LNCAP (cell line): ENCODE measurements at regions not wholly inside any gene's neighbourhood (a gene's known extent, or its start where the extent isn't known, plus 50 kb on each side); places are given as distances from the start of the nearest gene placed in this dataset.

Source experiments
- CTCF ChIP-seq: fragments of 450-650 bp; IDR thresholded peaks from 2 replicates; pipeline ENCODE4 v1.5.1; 2017; ENCODE audit warnings: mild to moderate bottlenecking

GRCh38 chr16:48956620-48957019 is 325.0 kb downstream of the CBLN1 start:
- no peak for TF ChIP-seq CTCF

- no peak for TF ChIP-seq CTCF
Measured at GRCh38 chr16:48955837-48956236, 325.8 kb downstream of the CBLN1 start.

DNA sequence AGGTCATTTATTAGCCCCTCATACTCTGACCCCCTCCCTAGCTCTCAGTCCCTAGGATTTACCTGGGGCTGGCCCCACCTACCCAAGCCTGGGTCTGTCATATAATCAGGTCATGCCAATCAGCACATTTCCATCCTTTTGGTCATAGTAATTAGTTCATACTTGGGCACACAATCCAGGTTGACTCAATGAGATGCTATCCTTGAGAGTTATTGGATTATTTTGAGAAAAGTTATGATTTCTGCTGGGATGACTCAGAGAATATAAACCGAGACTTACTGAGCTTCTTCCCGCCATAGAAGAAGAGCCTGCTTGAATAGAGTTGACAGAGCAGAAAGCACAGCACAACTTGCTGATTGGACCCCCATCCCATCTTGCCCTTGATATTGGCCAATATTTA is 331.5 kb downstream of the CBLN1 start:
- no peak for TF ChIP-seq CTCF

DNA sequence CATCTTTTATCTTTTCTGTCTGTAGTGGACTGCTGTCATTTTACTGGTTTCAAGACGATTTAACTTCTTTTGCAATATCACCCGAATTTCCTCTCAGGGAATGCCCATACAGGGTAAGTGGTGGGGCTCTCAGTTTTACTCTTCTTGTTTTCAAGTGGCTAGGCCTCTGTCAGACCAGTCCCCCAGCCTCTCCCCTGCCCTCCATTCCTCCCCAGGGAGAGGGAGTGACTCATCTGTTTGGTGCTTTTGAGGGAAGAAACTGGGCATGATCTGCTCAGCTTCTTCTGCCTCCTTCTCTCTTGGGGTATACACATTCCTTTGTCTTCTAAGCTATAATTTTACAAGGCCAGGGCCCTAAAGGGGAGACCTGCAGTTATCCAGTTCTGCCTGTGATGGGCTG is 332.0 kb downstream of the CBLN1 start:
- no peak for TF ChIP-seq CTCF

DNA sequence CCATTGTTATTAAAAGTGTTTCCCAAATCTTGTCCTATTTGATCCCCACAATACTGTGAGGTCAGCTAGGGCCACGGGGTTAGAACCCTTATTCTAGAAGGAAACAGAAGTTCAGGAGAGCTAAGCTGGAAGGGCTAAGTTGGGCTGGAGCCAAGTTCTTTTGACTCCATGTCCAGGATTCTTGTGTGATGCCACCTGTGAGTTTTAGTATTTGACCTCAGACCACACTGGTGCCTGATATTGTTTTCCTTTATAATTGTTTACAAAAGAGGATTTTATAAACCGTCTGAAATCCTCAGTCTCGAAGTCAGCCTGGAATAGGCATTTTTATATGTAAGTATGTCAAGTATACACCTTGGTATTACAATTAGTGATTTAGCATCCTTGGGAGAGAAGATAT is 332.7 kb downstream of the CBLN1 start:
- TF ChIP-seq CTCF: no peak

DNA sequence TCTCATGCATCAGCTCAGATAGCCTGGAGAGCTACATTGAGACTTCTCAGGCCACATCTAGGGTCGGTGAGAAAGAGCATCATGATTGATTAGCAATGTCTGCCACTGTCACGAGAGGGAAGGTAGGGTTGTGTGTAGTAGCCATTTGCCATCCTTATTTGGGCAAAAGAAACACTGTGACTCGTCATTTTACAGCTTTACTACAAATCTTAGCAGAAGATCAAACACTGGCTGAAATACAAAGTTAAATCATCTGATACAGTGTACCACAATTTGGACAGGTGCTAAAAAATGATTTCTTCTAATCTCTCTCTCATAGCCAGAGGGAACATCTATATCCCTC is 334.3 kb downstream of the CBLN1 start:
- TF ChIP-seq CTCF: no peak

- no peak for TF ChIP-seq CTCF
Measured at GRCh38 chr16:48946686-48947370, 334.8 kb downstream of the CBLN1 start.

DNA sequence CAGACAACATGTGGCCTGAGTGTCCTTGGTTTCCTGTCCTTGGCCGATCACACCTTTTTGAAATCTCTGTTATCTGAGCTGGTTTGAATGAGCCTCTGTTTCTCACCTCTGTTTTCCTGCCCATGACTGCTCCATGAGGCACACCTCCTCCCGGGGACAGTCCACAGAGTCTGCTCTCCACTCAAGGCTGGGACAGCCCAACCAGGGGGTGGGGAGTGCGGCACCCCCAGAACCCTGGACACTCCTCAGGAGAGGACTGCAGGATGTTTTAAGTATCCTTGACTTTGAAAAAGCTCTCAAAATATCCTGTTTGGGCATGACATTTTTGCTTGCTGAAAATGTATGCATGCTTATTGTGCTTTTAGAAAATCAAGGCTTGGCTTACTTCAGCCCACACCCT is 333.0 kb upstream of the N4BP1 start:
- TF ChIP-seq CTCF: no peak
